Calu3 (cell line): ENCODE measurements at regions not wholly inside any gene's neighbourhood (a gene's known extent, or its start where the extent isn't known, plus 50 kb on each side); places are given as distances from the start of the nearest gene placed in this dataset.

Experiments used
- BruUV-seq: library from RNA; stranded (reverse); fragments of 400-500 nt; replicated peaks from 2 replicates; lab custom pipeline; 2021; lab: Mats Ljungman, UMichigan
- CTCF ChIA-PET: fragments of 300-600 bp; sonication (Branson Sonifier 250); formaldehyde crosslinking; loops from one replicate; lab custom pipeline; 2022; ENCODE audit warnings: antibody characterized with exemption; lab: Charles Lee
- DNase-seq: peaks from one replicate; pipeline ENCODE4 v3.0.0; 2022
- H3K27ac Mint-ChIP-seq: one replicate; pipeline ENCODE4 v1.8.0; 2022; ENCODE audit warnings: mixed read lengths; ENCODE audit not compliant: unreplicated experiment
- H3K27me3 Mint-ChIP-seq: one replicate; pipeline ENCODE4 v1.8.0; 2022; ENCODE audit warnings: mixed read lengths; ENCODE audit not compliant: unreplicated experiment
- H3K36me3 Mint-ChIP-seq: one replicate; pipeline ENCODE4 v1.8.0; 2022; ENCODE audit warnings: mild to moderate bottlenecking, moderate library complexity, mixed read lengths; ENCODE audit not compliant: insufficient read depth, unreplicated experiment
- H3K4me1 Mint-ChIP-seq: one replicate; pipeline ENCODE4 v1.8.0; 2022; ENCODE audit warnings: mild to moderate bottlenecking, low read depth, mixed read lengths; ENCODE audit not compliant: unreplicated experiment
- H3K4me3 Mint-ChIP-seq: one replicate; pipeline ENCODE4 v1.8.0; 2022; ENCODE audit warnings: mild to moderate bottlenecking, low read depth, moderate library complexity, mixed read lengths; ENCODE audit not compliant: unreplicated experiment
- H3K9me3 Mint-ChIP-seq: one replicate; pipeline ENCODE4 v1.8.0; 2022; ENCODE audit warnings: low read depth, mixed read lengths; ENCODE audit not compliant: unreplicated experiment
- intact Hi-C: fragments of 100-400 bp; cut with micrococcal nuclease; formaldehyde crosslinking; loops from one replicate; pipeline ENCODE4 v1.10.0; 2022; ENCODE audit not compliant: unreplicated experiment
- TF ChIP-seq, protein P1 (sequence below): fragments of 200-600 bp; IDR thresholded peaks from one replicate; pipeline ENCODE4 v1.8.0; 2022; ENCODE audit warnings: antibody characterized with exemption; ENCODE audit not compliant: unreplicated experiment

DNA sequence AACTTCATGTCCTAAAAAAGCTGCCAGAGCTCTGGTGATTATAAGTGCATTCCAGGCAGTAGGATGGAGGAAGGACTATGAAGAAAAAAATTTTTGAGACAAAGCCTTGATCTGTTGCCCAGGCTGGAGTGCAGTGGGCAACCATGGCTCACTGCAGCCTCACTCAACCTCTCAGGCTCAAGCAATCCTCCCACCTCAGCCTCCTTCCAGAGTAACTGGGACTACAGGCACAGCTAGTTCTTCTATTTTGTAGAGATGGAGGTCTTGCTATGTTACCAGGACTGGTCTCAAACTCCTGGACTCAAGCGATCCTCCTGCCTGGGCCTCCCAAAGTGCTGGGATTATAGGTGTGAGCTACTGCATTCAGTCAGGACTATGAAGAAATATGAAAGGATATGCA is 161.2 kb downstream of the IRS2 start:
- DNase-seq, result no peak
- no TSS peak for BruUV-seq
- TF ChIP-seq, protein P1, sequence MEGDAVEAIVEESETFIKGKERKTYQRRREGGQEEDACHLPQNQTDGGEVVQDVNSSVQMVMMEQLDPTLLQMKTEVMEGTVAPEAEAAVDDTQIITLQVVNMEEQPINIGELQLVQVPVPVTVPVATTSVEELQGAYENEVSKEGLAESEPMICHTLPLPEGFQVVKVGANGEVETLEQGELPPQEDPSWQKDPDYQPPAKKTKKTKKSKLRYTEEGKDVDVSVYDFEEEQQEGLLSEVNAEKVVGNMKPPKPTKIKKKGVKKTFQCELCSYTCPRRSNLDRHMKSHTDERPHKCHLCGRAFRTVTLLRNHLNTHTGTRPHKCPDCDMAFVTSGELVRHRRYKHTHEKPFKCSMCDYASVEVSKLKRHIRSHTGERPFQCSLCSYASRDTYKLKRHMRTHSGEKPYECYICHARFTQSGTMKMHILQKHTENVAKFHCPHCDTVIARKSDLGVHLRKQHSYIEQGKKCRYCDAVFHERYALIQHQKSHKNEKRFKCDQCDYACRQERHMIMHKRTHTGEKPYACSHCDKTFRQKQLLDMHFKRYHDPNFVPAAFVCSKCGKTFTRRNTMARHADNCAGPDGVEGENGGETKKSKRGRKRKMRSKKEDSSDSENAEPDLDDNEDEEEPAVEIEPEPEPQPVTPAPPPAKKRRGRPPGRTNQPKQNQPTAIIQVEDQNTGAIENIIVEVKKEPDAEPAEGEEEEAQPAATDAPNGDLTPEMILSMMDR, result no peak
- Mint-ChIP-seq H3K27me3 (no peaks in the 10 kb centered on the region), H3K27ac (no peak overlapping the region), H3K36me3 (no peaks in the 10 kb centered on the region), H3K4me3 (no peak overlapping the region), H3K9me3 (no peaks in the 10 kb centered on the region), H3K4me1 (no peaks in the 10 kb centered on the region)
- intact Hi-C loops, result no loop called here
- CTCF ChIA-PET, result no interaction called here

DNA sequence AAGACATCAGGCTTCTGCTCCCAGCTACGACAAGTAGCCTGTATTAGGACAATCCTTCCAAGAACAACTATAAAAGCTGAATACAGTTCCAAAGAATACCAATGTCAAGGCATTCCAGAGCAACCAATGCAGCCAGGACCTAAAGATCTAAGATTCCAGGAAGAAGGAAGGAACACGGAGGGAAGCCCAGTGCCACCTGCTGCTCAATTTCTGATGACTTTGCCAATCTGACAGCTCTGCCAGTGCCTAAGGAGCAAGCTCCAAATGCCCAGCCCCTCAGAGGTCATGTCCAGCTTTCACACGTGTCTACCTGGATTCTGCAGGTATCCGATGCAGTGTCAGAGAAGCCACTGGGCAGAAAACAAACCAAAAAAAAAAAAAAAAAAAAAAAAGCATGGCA is 164.4 kb downstream of the IRS2 start:
- H3K36me3 Mint-ChIP-seq, result no peaks in the 10 kb centered on the region
- intact Hi-C loops, result no loop called here
- H3K9me3 Mint-ChIP-seq, result no peaks in the 10 kb centered on the region
- CTCF ChIA-PET, result no interaction called here
- H3K27ac Mint-ChIP-seq, result no peak overlapping the region
- no peak overlapping the region for H3K4me3 Mint-ChIP-seq
- TF ChIP-seq, protein P1, result no peak
- no peak for DNase-seq
- no TSS peak for BruUV-seq
- H3K4me1 Mint-ChIP-seq, result no peaks in the 10 kb centered on the region
- H3K27me3 Mint-ChIP-seq, result no peaks in the 10 kb centered on the region

DNA sequence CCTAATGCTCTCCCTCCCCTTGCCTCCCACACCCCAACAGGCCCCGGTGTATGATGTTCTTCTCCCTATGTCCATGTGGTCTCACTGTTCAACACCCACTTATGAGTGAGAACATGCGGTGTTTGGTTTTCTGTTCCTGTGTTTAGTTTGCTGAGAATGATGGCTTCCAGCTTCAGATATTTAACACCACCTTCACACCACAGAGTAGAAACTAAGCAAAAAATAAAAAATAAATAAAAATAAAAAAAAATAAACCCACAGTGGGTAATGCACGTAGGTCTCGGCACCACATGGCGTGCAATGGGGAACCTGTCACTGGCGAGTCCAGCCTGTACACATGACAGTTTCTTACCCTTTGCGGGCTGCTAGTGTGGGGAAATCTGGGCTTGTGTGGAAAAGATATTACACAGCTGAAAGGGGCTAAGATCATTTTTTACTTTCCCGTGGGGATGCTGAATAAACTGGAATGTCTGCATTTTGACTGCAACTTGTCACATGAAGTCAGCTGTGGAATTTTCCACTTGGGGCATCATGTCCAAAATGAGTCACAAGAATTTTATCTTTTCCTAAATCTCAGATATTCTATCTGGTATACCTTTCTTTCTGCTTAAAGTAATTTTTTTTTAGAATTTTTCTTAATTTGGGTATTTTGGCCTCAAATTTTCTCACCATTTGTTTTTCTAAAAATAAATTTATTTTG is 170.5 kb downstream of the IRS2 start:
- H3K9me3 Mint-ChIP-seq, result no peaks in the 10 kb centered on the region
- BruUV-seq, result no TSS peak
- no peaks in the 10 kb centered on the region for H3K4me1 Mint-ChIP-seq
- H3K4me3 Mint-ChIP-seq, result no peak overlapping the region
- CTCF ChIA-PET, result no interaction called here
- no peak overlapping the region for H3K27ac Mint-ChIP-seq
- H3K27me3 Mint-ChIP-seq, result no peaks in the 10 kb centered on the region
- TF ChIP-seq, protein P1, result no peak
- no peak for DNase-seq
- H3K36me3 Mint-ChIP-seq, result no peaks in the 10 kb centered on the region
- intact Hi-C loops, result no loop called here

DNA sequence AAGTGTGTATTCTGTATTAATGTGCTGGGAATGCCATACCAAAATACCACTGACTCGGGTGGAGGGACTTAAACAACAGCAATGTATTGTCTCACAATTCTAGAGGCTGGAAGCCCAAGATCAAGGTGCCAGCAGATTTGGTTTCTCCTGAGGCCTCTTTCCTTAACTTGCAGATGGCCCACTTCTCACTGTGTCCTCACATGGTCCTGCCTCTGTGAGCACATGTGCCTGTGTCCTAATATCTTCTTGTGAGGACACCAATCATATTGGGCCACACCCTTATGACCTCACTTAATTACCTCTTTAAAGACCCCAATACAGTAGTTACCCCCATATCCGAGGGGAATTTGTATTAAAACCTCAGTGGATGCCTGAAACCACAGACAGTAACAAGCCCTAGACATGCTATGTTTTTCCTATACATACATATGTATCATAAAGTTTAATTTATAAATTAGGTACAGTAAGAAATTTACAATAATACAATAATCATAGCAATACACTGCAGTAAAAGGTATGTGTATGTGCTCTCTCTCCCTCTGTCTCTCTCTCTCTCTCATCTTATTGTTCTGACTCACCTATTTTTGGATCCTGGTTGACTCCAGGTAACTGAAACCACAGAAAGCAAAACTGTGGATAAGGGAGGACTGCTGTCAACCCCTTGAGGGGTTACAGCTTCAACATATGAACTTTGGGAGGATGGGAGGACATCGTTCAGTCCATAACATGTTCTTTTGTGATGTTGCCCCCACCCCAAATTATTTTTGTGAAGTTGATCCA is 174.3 kb downstream of the IRS2 start:
- Mint-ChIP-seq H3K36me3 (no peaks in the 10 kb centered on the region), H3K9me3 (no peaks in the 10 kb centered on the region), H3K4me1 (no peaks in the 10 kb centered on the region), H3K4me3 (no peak overlapping the region), H3K27me3 (no peaks in the 10 kb centered on the region), H3K27ac (no peak overlapping the region)
- CTCF ChIA-PET, result no interaction called here
- no TSS peak for BruUV-seq
- DNase-seq, result no peak
- intact Hi-C loops, result no loop called here
- TF ChIP-seq, protein P1, result no peak
